ENCODE measurements at regions not wholly inside any gene's neighbourhood (a gene's known extent, or its start where the extent isn't known, plus 50 kb on each side); places are given as distances from the start of the nearest gene placed in this dataset.

GRCh38 chr2:107259408-107260195, 373.6 kb upstream of the ST6GAL2 start:
- Mint-ChIP-seq H3K9me3 (ENCODE audit: low read depth) (peaks cover 2% of the 10 kb centered on the region), H3K4me3 (no peak overlapping the region), H3K4me1 (no peaks in the 10 kb centered on the region), H3K36me3 (ENCODE audit: low read depth) (no peaks in the 10 kb centered on the region), H3K27ac (no peak overlapping the region), H3K27me3 (no peaks in the 10 kb centered on the region)
- DNase-seq = no peak
- ATAC-seq = no peak
- ChIA-PET CTCF (no interaction called here), POLR2A (no interaction called here)
- intact Hi-C loops (cut with DNase I, micrococcal nuclease) = no loop called here

- no peak for ATAC-seq
- no peaks in the 10 kb centered on the region for H3K9me3 Mint-ChIP-seq (ENCODE audit: low read depth)
- no peak overlapping the region for H3K27ac Mint-ChIP-seq
- intact Hi-C loops (cut with DNase I, micrococcal nuclease) = no loop called here
- no peak overlapping the region for H3K4me3 Mint-ChIP-seq
- ChIA-PET POLR2A (no interaction called here), CTCF (interaction anchor here (0.6 kb wide), 1 partner anchor 352 kb away, joined by 4 read pairs; no protein-coding TSS in a partner anchor)
- H3K27me3 Mint-ChIP-seq = no peaks in the 10 kb centered on the region
- no peaks in the 10 kb centered on the region for H3K4me1 Mint-ChIP-seq
- DNase-seq = no peak
- H3K36me3 Mint-ChIP-seq (ENCODE audit: low read depth) = no peaks in the 10 kb centered on the region
Observed at GRCh38 chr2:107263628-107264027, 377.7 kb upstream of the ST6GAL2 start.

DNA sequence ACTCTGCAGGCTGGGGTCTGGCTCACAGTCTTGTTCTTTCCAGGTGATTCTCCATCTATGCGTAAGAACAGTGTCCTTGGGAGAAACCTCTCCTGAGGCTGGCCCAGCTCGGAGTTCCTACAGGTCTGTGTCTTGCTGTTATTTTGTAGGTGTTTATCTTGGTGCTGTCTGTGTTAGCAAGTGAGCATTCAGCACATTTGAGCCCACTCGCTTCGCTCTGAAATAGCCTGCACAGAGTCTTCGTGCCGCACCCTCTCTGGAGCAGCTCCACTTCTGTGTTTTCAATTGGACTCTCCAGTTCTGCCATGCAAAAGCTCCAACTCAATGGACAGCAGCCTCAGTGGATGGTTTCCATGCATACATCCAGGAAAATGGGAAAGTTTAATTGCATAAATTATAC, 378.2 kb upstream of the ST6GAL2 start:
- Mint-ChIP-seq H3K36me3 (ENCODE audit: low read depth) (no peaks in the 10 kb centered on the region), H3K9me3 (ENCODE audit: low read depth) (no peaks in the 10 kb centered on the region), H3K4me1 (no peaks in the 10 kb centered on the region), H3K27me3 (no peaks in the 10 kb centered on the region), H3K27ac (no peak overlapping the region), H3K4me3 (no peak overlapping the region)
- intact Hi-C loops (cut with DNase I, micrococcal nuclease) = no loop called here
- ChIA-PET CTCF (no interaction called here), POLR2A (no interaction called here)
- DNase-seq (no peak), ATAC-seq (no peak)

DNA sequence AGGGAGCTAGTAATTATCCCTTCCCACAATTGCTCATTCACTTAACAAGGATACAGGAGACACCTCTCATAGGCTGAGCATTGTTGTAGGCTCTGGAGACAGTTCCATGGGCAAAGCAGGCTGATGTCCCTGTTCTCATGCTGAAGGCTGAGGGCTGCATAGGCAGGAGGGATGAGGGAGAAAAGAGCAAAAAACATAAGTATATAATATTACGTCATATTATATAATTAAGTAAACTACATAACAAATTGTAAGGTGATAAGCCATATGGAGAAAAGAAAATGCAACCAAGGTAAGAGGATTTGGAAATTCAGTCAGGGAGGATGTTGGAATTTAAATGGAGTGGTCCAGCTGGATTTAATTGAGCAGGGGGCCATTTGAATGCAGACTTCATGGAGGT, 380.6 kb upstream of the ST6GAL2 start:
- intact Hi-C loops (cut with DNase I, micrococcal nuclease) = no loop called here
- ATAC-seq (no peak), DNase-seq (no peak)
- no peak overlapping the region for H3K27ac Mint-ChIP-seq
- H3K4me3 Mint-ChIP-seq = no peak overlapping the region
- POLR2A ChIA-PET = no interaction called here
- CTCF ChIA-PET = no interaction called here
- H3K4me1 Mint-ChIP-seq = no peaks in the 10 kb centered on the region
- H3K36me3 Mint-ChIP-seq (ENCODE audit: low read depth) = no peaks in the 10 kb centered on the region
- no peaks in the 10 kb centered on the region for H3K27me3 Mint-ChIP-seq
- peaks cover 1% of the 10 kb centered on the region for H3K9me3 Mint-ChIP-seq (ENCODE audit: low read depth)

DNA sequence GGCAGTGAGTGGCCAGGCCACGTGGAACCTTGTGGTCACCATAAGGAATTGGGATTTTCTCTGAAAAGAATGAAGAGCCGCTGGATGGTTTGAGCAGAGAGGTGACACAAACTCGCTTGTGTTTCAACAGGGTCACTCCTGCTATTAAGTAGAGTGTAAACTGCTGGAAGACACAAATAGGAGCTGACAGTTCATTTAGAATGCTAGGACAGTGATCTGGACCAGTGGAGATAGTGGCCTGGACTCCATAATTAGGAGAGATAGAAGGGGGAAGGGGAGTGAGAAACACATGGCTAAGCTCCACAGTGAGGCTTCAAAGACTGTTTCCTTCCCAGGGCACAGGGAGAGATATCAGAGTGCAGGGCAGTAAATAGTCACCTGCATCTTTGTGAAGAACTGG, 381.1 kb upstream of the ST6GAL2 start:
- H3K36me3 Mint-ChIP-seq (ENCODE audit: low read depth) = no peaks in the 10 kb centered on the region
- H3K27ac Mint-ChIP-seq = no peak overlapping the region
- no peaks in the 10 kb centered on the region for H3K27me3 Mint-ChIP-seq
- no peaks in the 10 kb centered on the region for H3K4me1 Mint-ChIP-seq
- intact Hi-C loops (cut with DNase I, micrococcal nuclease) = no loop called here
- ChIA-PET CTCF (no interaction called here), POLR2A (no interaction called here)
- DNase-seq = no peak
- no peak for ATAC-seq
- peaks cover 3% of the 10 kb centered on the region for H3K9me3 Mint-ChIP-seq (ENCODE audit: low read depth)
- H3K4me3 Mint-ChIP-seq = no peak overlapping the region

DNA sequence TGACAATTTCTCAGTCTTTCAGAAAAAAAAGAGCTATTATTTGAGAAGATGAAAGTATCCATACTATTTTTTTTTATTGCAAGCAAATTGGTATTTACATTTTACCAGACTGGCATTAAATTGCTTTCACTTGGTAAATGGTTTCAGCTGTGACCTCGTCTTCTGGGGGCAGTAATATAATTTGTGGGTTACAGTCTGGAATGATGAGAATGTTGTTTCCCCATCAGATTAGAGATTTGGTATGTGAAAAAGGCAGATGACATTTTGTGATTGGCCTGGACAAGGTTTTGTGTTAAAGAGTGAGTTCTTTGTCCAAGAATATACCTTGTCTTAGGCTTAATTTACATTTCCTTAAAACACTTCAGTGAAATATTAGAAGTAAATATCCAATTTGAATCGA, 390.1 kb upstream of the ST6GAL2 start:
- POLR2A ChIA-PET = no interaction called here
- Mint-ChIP-seq H3K4me3 (no peak overlapping the region), H3K36me3 (ENCODE audit: low read depth) (no peaks in the 10 kb centered on the region), H3K9me3 (ENCODE audit: low read depth) (peaks cover 3% of the 10 kb centered on the region), H3K4me1 (no peaks in the 10 kb centered on the region), H3K27ac (no peak overlapping the region), H3K27me3 (no peaks in the 10 kb centered on the region)
- CTCF ChIA-PET = no interaction called here
- DNase-seq (no peak), ATAC-seq (no peak)
- intact Hi-C loops (cut with DNase I, micrococcal nuclease) = no loop called here

GRCh38 chr2:107278672-107279071, 392.7 kb upstream of the ST6GAL2 start:
- Mint-ChIP-seq H3K27ac (no peak overlapping the region), H3K27me3 (no peaks in the 10 kb centered on the region), H3K4me1 (no peaks in the 10 kb centered on the region), H3K4me3 (no peak overlapping the region), H3K36me3 (ENCODE audit: low read depth) (no peaks in the 10 kb centered on the region), H3K9me3 (ENCODE audit: low read depth) (no peaks in the 10 kb centered on the region)
- ATAC-seq (no peak), DNase-seq (no peak)
- ChIA-PET CTCF (interaction anchor here (1.2 kb wide), 1 partner anchor 9 kb away, joined by 3 read pairs; no protein-coding TSS in a partner anchor), POLR2A (no interaction called here)
- intact Hi-C loops (cut with DNase I, micrococcal nuclease) = no loop called here

- Mint-ChIP-seq H3K4me1 (no peaks in the 10 kb centered on the region), H3K27ac (no peak overlapping the region), H3K27me3 (no peaks in the 10 kb centered on the region), H3K9me3 (ENCODE audit: low read depth) (no peaks in the 10 kb centered on the region), H3K36me3 (ENCODE audit: low read depth) (no peaks in the 10 kb centered on the region), H3K4me3 (no peak overlapping the region)
- no peak for DNase-seq
- no peak for ATAC-seq
- ChIA-PET POLR2A (no interaction called here), CTCF (no interaction called here)
- intact Hi-C loops (cut with DNase I, micrococcal nuclease) = no loop called here
Observed at GRCh38 chr2:107281637-107282036, 395.7 kb upstream of the ST6GAL2 start.

DNA sequence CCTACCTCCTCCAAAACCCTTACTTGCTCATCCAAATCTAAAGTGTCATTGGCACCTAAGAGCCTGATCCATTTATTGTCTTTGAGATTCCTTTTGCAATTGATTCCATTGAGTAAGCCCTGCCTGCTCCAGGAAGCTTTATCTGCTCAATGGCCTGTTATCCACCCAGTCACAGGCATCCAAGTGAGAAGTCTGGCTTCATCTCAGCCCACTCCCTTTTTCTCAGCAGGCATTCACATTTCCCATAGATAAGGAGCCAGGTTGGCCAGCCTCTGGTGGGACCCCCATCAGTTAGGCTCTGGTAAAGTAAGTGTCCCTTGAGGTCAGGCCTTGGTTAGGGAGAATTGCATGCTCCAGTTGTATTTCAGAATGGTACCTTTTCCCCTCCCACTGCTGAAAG, 396.2 kb upstream of the ST6GAL2 start:
- H3K27ac Mint-ChIP-seq = no peak overlapping the region
- H3K9me3 Mint-ChIP-seq (ENCODE audit: low read depth) = no peaks in the 10 kb centered on the region
- H3K36me3 Mint-ChIP-seq (ENCODE audit: low read depth) = no peaks in the 10 kb centered on the region
- H3K27me3 Mint-ChIP-seq = no peaks in the 10 kb centered on the region
- CTCF ChIA-PET = no interaction called here
- no peaks in the 10 kb centered on the region for H3K4me1 Mint-ChIP-seq
- H3K4me3 Mint-ChIP-seq = no peak overlapping the region
- intact Hi-C loops (cut with DNase I, micrococcal nuclease) = no loop called here
- DNase-seq = no peak
- no peak for ATAC-seq
- POLR2A ChIA-PET = no interaction called here

DNA sequence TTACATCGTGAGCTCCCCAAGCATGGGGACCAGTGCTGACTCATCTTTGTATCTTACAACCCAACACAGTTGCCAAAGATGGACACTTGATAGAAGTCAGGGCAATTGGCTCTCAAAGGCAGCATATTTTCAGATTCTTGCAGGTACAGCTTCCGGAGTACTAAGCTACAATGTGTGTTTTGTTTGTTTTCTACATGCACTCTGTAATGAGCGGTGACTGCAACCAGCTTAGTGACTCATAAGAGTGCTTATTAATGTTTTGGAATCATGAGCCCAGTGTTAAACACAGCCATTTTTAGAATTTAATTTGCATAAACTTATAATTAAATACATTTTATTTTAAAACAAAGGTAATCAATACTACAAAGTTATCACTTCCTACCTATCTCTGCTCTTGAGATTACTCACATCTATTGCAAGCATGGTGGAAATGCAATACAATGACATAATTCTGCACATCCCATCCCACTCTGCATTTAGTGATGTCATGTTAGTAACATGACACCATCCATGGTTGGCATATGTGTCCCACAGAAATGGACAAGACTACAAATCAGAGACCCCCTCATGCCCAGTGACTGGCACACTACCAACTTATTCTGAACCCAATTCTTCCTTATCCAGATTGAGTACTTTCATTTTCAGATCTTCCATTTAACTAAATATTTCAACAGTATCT, 399.8 kb upstream of the ST6GAL2 start:
- CTCF ChIA-PET = no interaction called here
- Mint-ChIP-seq H3K9me3 (ENCODE audit: low read depth) (no peaks in the 10 kb centered on the region), H3K4me3 (no peak overlapping the region), H3K27ac (no peak overlapping the region), H3K4me1 (no peaks in the 10 kb centered on the region), H3K36me3 (ENCODE audit: low read depth) (no peaks in the 10 kb centered on the region), H3K27me3 (no peaks in the 10 kb centered on the region)
- intact Hi-C loops (cut with DNase I, micrococcal nuclease) = no loop called here
- DNase-seq (no peak), ATAC-seq (no peak)
- POLR2A ChIA-PET = no interaction called here

DNA sequence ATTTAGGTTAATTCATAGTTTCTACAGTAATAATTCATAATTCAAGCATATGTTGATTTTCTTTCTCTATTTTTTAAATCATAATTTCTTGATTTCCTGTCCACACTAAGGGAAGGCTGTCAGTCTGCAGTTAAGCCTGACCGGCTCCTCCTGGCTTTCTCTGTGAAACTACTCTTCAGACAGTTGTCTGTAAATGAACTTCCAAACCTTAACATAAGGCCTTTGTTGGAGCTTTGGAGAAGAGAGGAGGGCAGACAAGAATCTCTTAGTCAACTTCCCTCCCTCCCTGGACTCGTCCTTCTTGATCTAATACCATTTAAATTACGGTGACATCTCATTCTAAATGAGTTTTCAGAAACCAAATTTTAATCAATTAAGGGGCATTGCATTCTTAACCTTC, 404.1 kb upstream of the ST6GAL2 start:
- intact Hi-C loops (cut with DNase I, micrococcal nuclease) = no loop called here
- CTCF ChIA-PET = no interaction called here
- ATAC-seq (no peak), DNase-seq (no peak)
- Mint-ChIP-seq H3K9me3 (ENCODE audit: low read depth) (no peaks in the 10 kb centered on the region), H3K27ac (no peak overlapping the region), H3K36me3 (ENCODE audit: low read depth) (no peaks in the 10 kb centered on the region), H3K4me3 (no peak overlapping the region), H3K27me3 (no peaks in the 10 kb centered on the region), H3K4me1 (no peaks in the 10 kb centered on the region)
- POLR2A ChIA-PET = no interaction called here

DNA sequence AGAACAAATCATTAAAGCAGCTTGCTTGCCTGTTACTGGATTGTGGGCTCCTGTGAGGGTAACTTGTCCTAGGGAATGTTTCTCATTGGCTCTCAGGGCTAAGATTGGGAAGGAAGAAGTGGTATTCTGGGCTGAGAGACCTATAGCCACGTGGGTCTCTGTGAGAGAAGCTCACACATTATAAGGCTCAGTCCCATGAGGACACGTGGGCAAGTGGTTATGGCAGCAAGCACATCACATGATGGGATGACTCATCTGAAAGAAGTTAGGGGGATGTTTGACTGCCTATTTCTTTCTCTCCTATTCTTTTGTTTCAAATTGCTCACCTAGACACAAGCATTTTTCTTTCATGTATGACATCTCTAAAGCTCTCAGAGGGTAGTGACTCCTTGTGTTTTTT, 418.0 kb upstream of the ST6GAL2 start:
- Mint-ChIP-seq H3K27me3 (no peaks in the 10 kb centered on the region), H3K36me3 (ENCODE audit: low read depth) (no peaks in the 10 kb centered on the region), H3K9me3 (ENCODE audit: low read depth) (no peaks in the 10 kb centered on the region), H3K4me1 (no peaks in the 10 kb centered on the region), H3K4me3 (no peak overlapping the region), H3K27ac (no peak overlapping the region)
- ATAC-seq = no peak
- ChIA-PET CTCF (no interaction called here), POLR2A (no interaction called here)
- intact Hi-C loops (cut with DNase I, micrococcal nuclease) = no loop called here
- no peak for DNase-seq
